Retinal pigment epithelial cell (primary cell): ENCODE measurements at regions not wholly inside any gene's neighbourhood (a gene's known extent, or its start where the extent isn't known, plus 50 kb on each side); places are given as distances from the start of the nearest gene placed in this dataset.

ENCODE experiments used
- DNase-seq: peaks from one replicate; pipeline ENCODE4 v3.0.0-alpha.2; 2010; ENCODE audit warnings: low read depth
- H3K4me3 ChIP-seq: 2 replicates; pipeline ENCODE4 v1.5.1; 2011; ENCODE audit warnings: mild to moderate bottlenecking, low read length, control low read depth, moderate library complexity
- CTCF ChIP-seq: conservative IDR thresholded peaks from 2 replicates; pipeline ENCODE4 v1.5.1; 2011; ENCODE audit warnings: low read depth, low read length, control low read depth, inconsistent platforms

- DNase-seq: no peak
- TF ChIP-seq CTCF: no peak
- no peak overlapping the region for H3K4me3 ChIP-seq
Measured at GRCh38 chr10:113458944-113459343, 93.9 kb upstream of the HABP2 start.

DNA sequence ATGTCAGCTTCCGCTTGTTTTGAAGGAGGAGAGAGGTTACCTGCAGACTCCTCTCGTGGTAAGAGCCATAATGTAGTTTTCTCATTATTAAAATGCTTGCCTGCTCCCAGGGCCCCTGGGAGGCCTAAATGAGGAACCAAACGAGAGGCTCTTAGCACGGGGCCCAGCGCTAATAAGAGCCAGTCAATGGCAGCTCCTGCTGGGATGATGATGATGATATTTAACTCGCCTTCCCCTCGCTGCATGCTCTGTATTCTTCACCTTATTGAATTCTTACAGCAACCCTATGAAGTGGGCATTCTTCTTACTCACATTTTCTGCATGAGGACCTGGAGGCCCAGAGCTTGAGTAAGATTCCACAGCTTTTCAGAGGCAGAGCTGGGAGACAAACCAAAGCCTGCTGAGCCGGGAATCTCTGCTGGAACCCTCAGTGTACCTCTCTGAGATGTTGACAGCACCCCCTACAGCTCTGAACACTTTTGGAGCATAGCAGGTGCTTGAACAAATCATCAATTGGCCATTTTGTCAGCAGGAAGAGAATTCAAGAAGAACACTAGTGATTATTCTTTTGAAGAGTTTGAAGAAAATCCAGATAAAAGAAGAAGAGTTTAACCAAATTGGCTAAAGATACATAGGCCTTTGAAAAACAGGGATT lies 93.1 kb upstream of the HABP2 start:
- DNase-seq: no peak
- no peak overlapping the region for H3K4me3 ChIP-seq
- no peak for TF ChIP-seq CTCF

- DNase-seq: no peak
- H3K4me3 ChIP-seq: no peak overlapping the region
- TF ChIP-seq CTCF: no peak
Measured at GRCh38 chr10:113463083-113463482, 89.8 kb upstream of the HABP2 start.

DNA sequence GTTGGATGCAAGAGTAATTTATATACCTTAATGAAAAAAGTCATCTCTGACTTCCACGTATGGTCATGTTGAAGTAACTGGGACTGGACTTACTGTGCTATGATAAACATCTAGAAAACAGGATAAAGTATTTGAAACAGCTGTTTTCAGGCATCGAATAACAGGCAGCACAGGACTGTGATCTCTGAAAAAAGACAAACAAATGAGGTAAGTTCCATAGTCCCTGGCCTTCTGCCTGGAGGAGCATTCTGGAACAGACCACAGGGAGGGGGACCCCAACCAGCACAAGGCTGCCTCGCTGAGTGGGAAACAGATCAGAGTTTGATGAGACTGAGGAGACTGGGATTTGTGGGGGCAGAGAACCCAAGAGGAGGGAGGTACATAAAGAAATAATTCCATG lies 89.1 kb upstream of the HABP2 start:
- TF ChIP-seq CTCF: no peak
- no peak for DNase-seq
- no peak overlapping the region for H3K4me3 ChIP-seq

GRCh38 chr10:113469796-113470195 lies 83.1 kb upstream of the HABP2 start:
- no peak for DNase-seq
- no peak for TF ChIP-seq CTCF
- H3K4me3 ChIP-seq: no peak overlapping the region

DNA sequence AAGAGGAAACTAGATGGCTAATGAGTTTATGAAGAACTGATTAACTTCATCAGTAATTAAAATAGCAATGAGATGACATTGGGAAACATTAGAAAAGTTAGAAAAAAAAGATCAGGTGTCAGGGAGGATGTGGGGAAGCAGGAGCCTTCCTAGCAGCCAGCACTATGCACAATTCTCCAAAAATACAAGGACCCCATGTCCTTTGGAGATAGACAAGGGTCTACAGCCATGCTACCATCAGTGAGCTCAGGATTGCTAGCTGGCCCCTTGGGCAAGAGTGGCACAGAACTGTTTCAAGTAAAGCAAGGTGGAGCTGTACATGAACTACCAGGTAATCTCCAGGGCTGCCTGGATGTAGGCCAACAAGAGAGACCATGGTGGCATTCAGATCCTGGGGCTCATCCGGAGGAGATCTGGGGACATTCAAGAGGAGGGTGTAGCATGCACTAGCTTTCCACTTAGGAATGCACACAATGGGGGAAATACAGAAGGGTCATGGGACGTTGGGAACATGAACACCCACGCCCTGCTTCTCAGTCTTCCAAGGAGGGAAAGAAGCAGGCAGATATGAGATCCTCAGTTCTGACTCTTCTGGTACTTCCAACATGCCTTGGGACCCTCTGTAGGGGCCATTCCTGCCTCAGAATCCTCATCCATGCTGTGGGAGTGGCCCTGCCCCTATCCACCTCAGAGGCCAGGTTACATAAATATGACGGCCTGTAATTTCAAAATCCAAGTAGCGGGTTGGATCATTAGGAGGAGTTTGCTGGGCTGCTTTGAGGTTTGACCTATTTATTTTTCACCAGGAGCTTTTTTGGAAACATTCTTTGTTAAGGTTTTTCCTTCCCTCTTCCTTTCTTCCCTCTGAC lies 82.2 kb upstream of the HABP2 start:
- H3K4me3 ChIP-seq: no peak overlapping the region
- DNase-seq: no peak
- TF ChIP-seq CTCF: no peak
